IMR-90 (cell line): ENCODE measurements at regions not wholly inside any gene's neighbourhood (a gene's known extent, or its start where the extent isn't known, plus 50 kb on each side); places are given as distances from the start of the nearest gene placed in this dataset.

Experiments used
- ATAC-seq: fragments of 200-7000 bp; cut with Tn5 transposase; 2 replicates; pipeline ENCODE4 v1.9.1; 2020; ENCODE audit warnings: low read depth, mild to moderate bottlenecking, moderate library complexity
- BruUV-seq: library from RNA; stranded (reverse); fragments of 400-500 nt; replicated peaks from 2 replicates; lab custom pipeline; 2021; lab: Mats Ljungman, UMichigan
- CTCF ChIA-PET: fragments of 300-600 bp; formaldehyde crosslinking; extraction: SDS; loops from one replicate; lab custom pipeline; 2021; ENCODE audit warnings: antibody characterized with exemption; lab: Yijun Ruan, JAX
- POLR2A ChIA-PET: fragments of 300-600 bp; sonication (Branson Sonifier 250); formaldehyde crosslinking; loops from one replicate; lab custom pipeline; 2022; ENCODE audit warnings: antibody characterized with exemption; ENCODE audit not compliant: unreplicated experiment; lab: Charles Lee
- DNase-seq: peaks from one replicate; pipeline ENCODE4 v3.0.0; 2013
- H2AFZ ChIP-seq: replicated peaks from 2 replicates; pipeline ENCODE3; 2013; ENCODE audit warnings: low read length, mild to moderate bottlenecking; ENCODE audit not compliant: poor library complexity
- H2AK5ac ChIP-seq: 2 replicates; pipeline ENCODE4 v1.6.1; 2013; ENCODE audit warnings: low read depth, low read length, inconsistent platforms
- H2AK9ac ChIP-seq: replicated peaks from 2 replicates; pipeline ENCODE3; 2013; ENCODE audit warnings: mild to moderate bottlenecking, low read depth, low read length, moderate library complexity; ENCODE audit not compliant: poor library complexity
- H2BK120ac ChIP-seq: 2 replicates; pipeline ENCODE4 v1.6.1; 2013; ENCODE audit warnings: low read depth, low read length, inconsistent platforms
- H2BK15ac ChIP-seq: 3 replicates; pipeline ENCODE4 v1.6.1; 2013; ENCODE audit warnings: low read depth, low read length, inconsistent platforms
- H2BK20ac ChIP-seq: 2 replicates; pipeline ENCODE4 v1.6.1; 2013; ENCODE audit warnings: low read depth, mild to moderate bottlenecking, inconsistent platforms, low read length, moderate library complexity
- H2BK5ac ChIP-seq: 2 replicates; pipeline ENCODE4 v1.6.1; 2013; ENCODE audit warnings: mild to moderate bottlenecking, low read depth, low read length, inconsistent platforms; ENCODE audit not compliant: poor library complexity, severe bottlenecking
- H3K14ac ChIP-seq: replicated peaks from 2 replicates; pipeline ENCODE4 v1.6.1; 2013; ENCODE audit warnings: low read depth, low read length, inconsistent platforms
- H3K18ac ChIP-seq: 2 replicates; pipeline ENCODE4 v1.6.1; 2013; ENCODE audit warnings: low read depth, low read length, control low read depth
- H3K23ac ChIP-seq: 2 replicates; pipeline ENCODE4 v1.6.1; 2013; ENCODE audit warnings: low read depth, low read length, inconsistent platforms
- H3K27ac ChIP-seq: 2 replicates; pipeline ENCODE4 v1.5.1; 2013; ENCODE audit warnings: mild to moderate bottlenecking, control low read depth, low read length; ENCODE audit not compliant: insufficient read depth
- H3K27me3 ChIP-seq: 2 replicates; pipeline ENCODE4 v1.6.1; 2013; ENCODE audit warnings: low read length; ENCODE audit not compliant: control insufficient read depth, insufficient read depth
- H3K36me3 ChIP-seq: 2 replicates; pipeline ENCODE4 v1.6.1; 2013; ENCODE audit warnings: low read length, mixed read lengths; ENCODE audit not compliant: control insufficient read depth, insufficient read depth
- H3K4ac ChIP-seq: 2 replicates; pipeline ENCODE4 v1.6.1; 2013; ENCODE audit warnings: low read depth, low read length, inconsistent platforms
- H3K4me1 ChIP-seq: 2 replicates; pipeline ENCODE4 v1.6.1; 2013; ENCODE audit warnings: low read length, mixed read lengths; ENCODE audit not compliant: control insufficient read depth, insufficient read depth
- H3K4me2 ChIP-seq: 2 replicates; pipeline ENCODE4 v1.6.1; 2013; ENCODE audit warnings: low read depth, mild to moderate bottlenecking, control low read depth, low read length, moderate library complexity
- H3K4me3 ChIP-seq: 2 replicates; pipeline ENCODE4 v1.5.1; 2013; ENCODE audit warnings: low read depth, mild to moderate bottlenecking, control low read depth, low read length, moderate library complexity; ENCODE audit not compliant: insufficient read depth
- H3K56ac ChIP-seq: 2 replicates; pipeline ENCODE4 v1.6.1; 2013; ENCODE audit warnings: low read length, inconsistent platforms; ENCODE audit not compliant: insufficient read depth; ENCODE audit errors: extremely low read depth
- H3K79me1 ChIP-seq, 2 experiments: 2 replicates each; pipeline ENCODE4 v1.6.1; 2013; ENCODE audit warnings: low read length in 2 of 2, inconsistent platforms in 1 of 2, low read depth in 1 of 2
- H3K9ac ChIP-seq: 2 replicates; pipeline ENCODE4 v1.6.1; 2013; ENCODE audit warnings: low read depth, low read length, control low read depth
- H3K9me1 ChIP-seq: 2 replicates; pipeline ENCODE4 v1.6.1; 2013; ENCODE audit warnings: low read length, inconsistent platforms; ENCODE audit not compliant: insufficient read depth
- H3K9me3 ChIP-seq: 2 replicates; pipeline ENCODE4 v1.6.1; 2013; ENCODE audit warnings: low read length; ENCODE audit not compliant: control insufficient read depth, insufficient read depth
- H4K20me1 ChIP-seq: 2 replicates; pipeline ENCODE4 v1.6.1; 2013; ENCODE audit warnings: low read length, inconsistent platforms; ENCODE audit not compliant: insufficient read depth
- H4K5ac ChIP-seq: 2 replicates; pipeline ENCODE4 v1.6.1; 2013; ENCODE audit warnings: mild to moderate bottlenecking, low read depth, low read length, control low read depth
- H4K8ac ChIP-seq, 2 experiments: 2 replicates each; pipeline ENCODE4 v1.6.1; 2013; ENCODE audit warnings: low read depth in 2 of 2, low read length in 2 of 2, control low read depth in 1 of 2, inconsistent platforms in 1 of 2
- H4K91ac ChIP-seq: 2 replicates; pipeline ENCODE4 v1.6.1; 2013; ENCODE audit warnings: low read depth, low read length, inconsistent platforms; ENCODE audit not compliant: insufficient read depth
- BHLHE40 ChIP-seq: fragments of 150-350 bp; IDR thresholded peaks from 2 replicates; pipeline ENCODE4 v1.6.1; 2016; ENCODE audit warnings: mild to moderate bottlenecking, low read depth, low read length
- CEBPB ChIP-seq: IDR thresholded peaks from 2 replicates; pipeline ENCODE4 v1.6.1; 2012; ENCODE audit warnings: low read depth, low read length, improper control_type of control experiment
- CHD1 ChIP-seq: IDR thresholded peaks from 2 replicates; pipeline ENCODE4 v1.6.1; 2012; ENCODE audit warnings: low read depth, low read length, improper control_type of control experiment
- CTCF ChIP-seq: conservative IDR thresholded peaks from 2 replicates; pipeline ENCODE4 v1.5.1; 2012; ENCODE audit warnings: mild to moderate bottlenecking, low read depth, low read length, improper control_type of control experiment
- FOS ChIP-seq: fragments of 150-350 bp; IDR thresholded peaks from 2 replicates; pipeline ENCODE4 v1.6.1; 2016; ENCODE audit warnings: low read depth, low read length
- MAFK ChIP-seq: IDR thresholded peaks from 2 replicates; pipeline ENCODE4 v1.6.1; 2012; ENCODE audit warnings: low read depth, low read length, improper control_type of control experiment
- MAZ ChIP-seq: IDR thresholded peaks from 2 replicates; pipeline ENCODE4 v1.6.1; 2012; ENCODE audit warnings: low read depth, mild to moderate bottlenecking, low read length, improper control_type of control experiment, moderate library complexity, borderline replicate concordance
- MXI1 ChIP-seq: IDR thresholded peaks from 2 replicates; pipeline ENCODE4 v1.6.1; 2012; ENCODE audit warnings: low read depth, mild to moderate bottlenecking, low read length, moderate library complexity, borderline replicate concordance
- NFE2L2 ChIP-seq: fragments of 150-350 bp; IDR thresholded peaks from 2 replicates; pipeline ENCODE4 v1.6.1; 2016; ENCODE audit warnings: low read depth, mild to moderate bottlenecking, low read length
- POLR2A ChIP-seq: IDR thresholded peaks from 2 replicates; pipeline ENCODE4 v1.6.1; 2012; ENCODE audit warnings: mild to moderate bottlenecking, low read depth, low read length
- RAD21 ChIP-seq: IDR thresholded peaks from 2 replicates; pipeline ENCODE4 v1.6.1; 2012; ENCODE audit warnings: low read length, improper control_type of control experiment
- RCOR1 ChIP-seq: IDR thresholded peaks from 2 replicates; pipeline ENCODE4 v1.6.1; 2012; ENCODE audit warnings: mild to moderate bottlenecking, low read length, improper control_type of control experiment; ENCODE audit not compliant: insufficient replicate concordance
- RFX5 ChIP-seq: IDR thresholded peaks from 2 replicates; pipeline ENCODE4 v1.8.0; 2012; ENCODE audit warnings: low read depth, mild to moderate bottlenecking, low read length, moderate library complexity
- SMC3 ChIP-seq: fragments of 150-350 bp; IDR thresholded peaks from 2 replicates; pipeline ENCODE4 v1.6.1; 2016; ENCODE audit warnings: low read depth, mild to moderate bottlenecking, antibody characterized with exemption, low read length, moderate library complexity
- USF2 ChIP-seq: fragments of 150-350 bp; IDR thresholded peaks from 2 replicates; pipeline ENCODE4 v1.6.1; 2017; ENCODE audit warnings: mild to moderate bottlenecking, antibody characterized with exemption, low read length, low read depth
- WGBS, 2 experiments: methylation state at CpG; one replicate each; pipeline versions ENCODE4 v1.1.5 to v1.1.7; 2013; ENCODE audit warnings: missing lambda C conversion rate in 2 of 2; ENCODE audit not compliant: insufficient read length in 1 of 2; ENCODE audit errors: extremely low coverage in 2 of 2; 5-methylcytosine and 5-hydroxymethylcytosine counted together
- dilution Hi-C: fragments of 300-500 bp; cut with HindIII; formaldehyde crosslinking; loops from one replicate; pipeline ENCODE4 v1.14.3; 2018; ENCODE audit warnings: low sequenced_read_pairs; ENCODE audit not compliant: unreplicated experiment
- in situ Hi-C: fragments of 300-500 bp; cut with MboI; formaldehyde crosslinking; loops from 3 replicates; pipeline ENCODE4 v1.14.3; 2019; ENCODE audit warnings: low sequenced_read_pairs, inconsistent platforms, mixed read lengths
- intact Hi-C: fragments of 100-400 bp; cut with micrococcal nuclease; formaldehyde crosslinking; loops from 2 replicates; pipeline ENCODE4 v1.10.0; 2022
- TF ChIP-seq, protein P1 (sequence below): fragments of 150-350 bp; IDR thresholded peaks from 2 replicates; pipeline ENCODE4 v1.6.1; 2016; ENCODE audit warnings: low read depth, mild to moderate bottlenecking, low read length, moderate library complexity, borderline replicate concordance

DNA sequence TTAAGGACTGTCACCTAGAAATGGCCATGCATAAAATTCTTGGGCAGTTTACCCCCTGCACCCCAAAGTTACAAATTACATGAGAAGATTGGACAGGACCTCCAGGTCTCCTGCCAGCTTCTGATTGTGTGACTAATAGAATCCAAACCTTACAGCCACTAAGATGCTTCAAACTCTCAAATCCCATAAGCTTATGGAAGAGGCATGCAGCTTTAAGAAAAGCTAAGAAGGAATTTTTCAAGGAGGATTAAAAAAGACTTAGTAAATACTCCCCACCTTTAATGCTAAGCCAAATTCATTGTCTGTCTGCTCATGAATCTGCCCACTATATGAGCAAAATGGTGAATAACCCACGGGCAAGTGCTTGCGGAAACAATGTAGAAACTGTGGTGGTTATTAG, 86.3 kb downstream of the MAIP1 start:
- Histone ChIP-seq H3K18ac (peak overlapping the region; percentile 91), H2AK9ac (no peak overlapping the region), H2BK5ac (peak overlapping the region; percentile 19), H3K27me3 (no peaks in the 10 kb centered on the region), H3K4ac (peak overlapping the region; percentile 75), H2BK120ac (peak overlapping the region; percentile 80), H3K4me1 (peaks cover 23% of the 10 kb centered on the region), H2AK5ac (peak overlapping the region; percentile 75; the same call in 1 of the 2 replicates), H2BK20ac (peak overlapping the region; percentile 86; the same call in 1 of the 2 replicates), H4K91ac (peak overlapping the region; percentile 20; the same call in 1 of the 2 replicates), H4K8ac (peak overlapping the region in 1 of 2 experiments; percentile 47; a peak in 1 of 4 replicates), H4K20me1 (no peaks in the 10 kb centered on the region), H2AFZ (no peak overlapping the region), H3K14ac (peak overlapping the region; percentile 29; the same call in 1 of the 2 replicates), H4K5ac (peak overlapping the region; percentile 67), H3K27ac (peak overlapping the region; percentile 56; the same call in 1 of the 2 replicates), H3K4me2 (no peak overlapping the region), H3K79me1 (no peaks in the 10 kb centered on the region), H3K9ac (no peak overlapping the region), H3K9me3 (no peaks in the 10 kb centered on the region), H3K56ac (no peak overlapping the region), H3K23ac (no peak overlapping the region), H3K36me3 (no peaks in the 10 kb centered on the region), H3K4me3 (no peak overlapping the region), H2BK15ac (peak overlapping the region; percentile 71; the same call in 2 of the 3 replicates), H3K9me1 (peaks cover 13% of the 10 kb centered on the region)
- ATAC-seq, result no peak
- DNase-seq, result peak; percentile 18
- ChIA-PET CTCF (no interaction called here), POLR2A (no interaction called here)
- intact Hi-C loops, result loop anchor here (2.0 kb wide), 1 partner anchor 267 kb away; no protein-coding TSS in a partner anchor
- TF ChIP-seq SMC3 (no peak), CEBPB (no peak), MAFK (no peak), RFX5 (no peak), CTCF (no peak), BHLHE40 (no peak), RCOR1 (no peak), POLR2A (no peak), CHD1 (no peak), RAD21 (no peak), MXI1 (no peak), MAZ (no peak), FOS (no peak), NFE2L2 (no peak), USF2 (no peak)
- TF ChIP-seq, protein P1, sequence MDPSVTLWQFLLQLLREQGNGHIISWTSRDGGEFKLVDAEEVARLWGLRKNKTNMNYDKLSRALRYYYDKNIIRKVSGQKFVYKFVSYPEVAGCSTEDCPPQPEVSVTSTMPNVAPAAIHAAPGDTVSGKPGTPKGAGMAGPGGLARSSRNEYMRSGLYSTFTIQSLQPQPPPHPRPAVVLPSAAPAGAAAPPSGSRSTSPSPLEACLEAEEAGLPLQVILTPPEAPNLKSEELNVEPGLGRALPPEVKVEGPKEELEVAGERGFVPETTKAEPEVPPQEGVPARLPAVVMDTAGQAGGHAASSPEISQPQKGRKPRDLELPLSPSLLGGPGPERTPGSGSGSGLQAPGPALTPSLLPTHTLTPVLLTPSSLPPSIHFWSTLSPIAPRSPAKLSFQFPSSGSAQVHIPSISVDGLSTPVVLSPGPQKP, result no peak
- WGBS, 2 experiments, result no CpG with 5 or more reads among the region's 2 CpGs
- dilution Hi-C loops, result no loop called here
- no TSS peak for BruUV-seq
- in situ Hi-C loops, result no loop called here
